ENCODE measurements at regions not wholly inside any gene's neighbourhood (a gene's known extent, or its start where the extent isn't known, plus 50 kb on each side); places are given as distances from the start of the nearest gene placed in this dataset.

DNA sequence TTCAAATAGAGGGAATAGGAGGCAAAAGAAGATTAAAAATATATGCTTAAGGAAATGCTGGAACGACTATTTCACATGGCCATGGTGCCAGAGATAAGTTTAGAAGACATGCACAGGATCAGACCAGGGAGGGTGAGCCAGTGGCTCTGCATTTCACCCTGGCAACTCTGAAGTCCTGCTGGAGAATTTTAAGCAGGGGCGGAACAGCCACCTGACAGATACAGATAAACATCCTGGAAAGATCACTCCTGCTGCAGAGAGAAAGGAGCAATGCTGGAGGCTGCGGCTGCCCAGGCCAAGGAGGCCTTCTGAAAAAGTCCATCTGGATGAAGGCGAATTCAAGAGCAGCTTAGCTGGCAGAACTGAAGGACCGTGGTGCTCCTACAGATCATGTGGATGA is 755.9 kb downstream of the RNF144A start:
- Mint-ChIP-seq H3K27ac (no peak overlapping the region), H3K36me3 (ENCODE audit: insufficient read depth in 1 of 3, low read depth in 3 of 3) (peaks cover 0 to 18% (median 4%) of the 10 kb centered on the region in 3 experiments; a peak in 4 of 7 replicates), H3K9me3 (peaks cover 0 to 13% of the 10 kb centered on the region in 2 experiments; a peak in 3 of 5 replicates), H3K4me3 (no peak overlapping the region), H3K27me3 (ENCODE audit: low read depth) (peaks cover 2% of the 10 kb centered on the region), H3K4me1 (peaks cover 13 to 24% of the 10 kb centered on the region in 2 experiments)
- no peaks in the 10 kb centered on the region for H3K9me3 ChIP-seq (ENCODE audit: control insufficient read depth, low read depth, low read length)
- no peaks in the 10 kb centered on the region for H3K79me2 ChIP-seq (ENCODE audit: insufficient read depth, low read length)
- H2BK15ac ChIP-seq (ENCODE audit: low read depth, low read length), result no peak overlapping the region
- no peak overlapping the region for H2AK5ac ChIP-seq (ENCODE audit: insufficient read length, low read length)
- no peak overlapping the region for H3K4ac ChIP-seq (ENCODE audit: low read depth, low read length)
- H3K23me2 ChIP-seq (ENCODE audit: insufficient read length, low read depth, low read length, poor library complexity, severe bottlenecking), result no peaks in the 10 kb centered on the region
- WGBS (ENCODE audit: extremely low coverage, insufficient read length, low lambda C conversion rate), result no CpG with 5 or more reads among the region's 5 CpGs
- no peak overlapping the region for H3K14ac ChIP-seq (ENCODE audit: insufficient read depth, low read length)
- H4K20me1 ChIP-seq (ENCODE audit: control insufficient read depth, insufficient read depth, insufficient read length), result no peaks in the 10 kb centered on the region
- H3K56ac ChIP-seq (ENCODE audit: insufficient read length, low read depth, low read length), result no peak overlapping the region
- no peak overlapping the region for H4K8ac ChIP-seq (replicated peaks; ENCODE audit: insufficient read length, low read depth, low read length)
- no peak overlapping the region for H3K4me2 ChIP-seq (ENCODE audit: insufficient read depth, insufficient read length, low read length)
- H2BK5ac ChIP-seq (ENCODE audit: insufficient read length, low read length), result no peak overlapping the region
- 0 out of 2 replicates have a peak, but pooled peaks cover 4% of the 10 kb centered on the region for H3K4me1 ChIP-seq (ENCODE audit: insufficient read depth, low read length)
- H3K79me1 ChIP-seq (ENCODE audit: insufficient read depth, low read depth, low read length, poor library complexity, severe bottlenecking), result no peaks in the 10 kb centered on the region
- no peak for DNase-seq
- no peak overlapping the region for H3K27ac ChIP-seq (ENCODE audit: insufficient read length, low read depth, low read length)
- H2AFZ ChIP-seq (ENCODE audit: low read length), result no peak overlapping the region
- H3K18ac ChIP-seq (ENCODE audit: insufficient read length, low read depth, low read length), result no peak overlapping the region
- no peak overlapping the region for H3K9ac ChIP-seq (ENCODE audit: extremely low read depth, insufficient read length, low read length)
- no peak overlapping the region for H2BK12ac ChIP-seq (ENCODE audit: insufficient read length, low read depth, low read length)
- no peak overlapping the region for H4K91ac ChIP-seq (ENCODE audit: insufficient read length, low read depth, low read length)
- H4K5ac ChIP-seq (ENCODE audit: insufficient read length, low read depth, low read length), result no peak overlapping the region
- H2BK20ac ChIP-seq (ENCODE audit: low read depth, low read length, poor library complexity, severe bottlenecking), result no peak overlapping the region
- H3K27me3 ChIP-seq (ENCODE audit: insufficient read depth, low read length), result no peaks in the 10 kb centered on the region
- H2BK120ac ChIP-seq (ENCODE audit: low read depth, low read length, poor library complexity, severe bottlenecking), result no peak overlapping the region
- no peak overlapping the region for H3T11ph ChIP-seq (ENCODE audit: low read length)
- H3K23ac ChIP-seq (ENCODE audit: insufficient read length, low read depth, low read length), result no peak overlapping the region
- TF ChIP-seq, protein P1, sequence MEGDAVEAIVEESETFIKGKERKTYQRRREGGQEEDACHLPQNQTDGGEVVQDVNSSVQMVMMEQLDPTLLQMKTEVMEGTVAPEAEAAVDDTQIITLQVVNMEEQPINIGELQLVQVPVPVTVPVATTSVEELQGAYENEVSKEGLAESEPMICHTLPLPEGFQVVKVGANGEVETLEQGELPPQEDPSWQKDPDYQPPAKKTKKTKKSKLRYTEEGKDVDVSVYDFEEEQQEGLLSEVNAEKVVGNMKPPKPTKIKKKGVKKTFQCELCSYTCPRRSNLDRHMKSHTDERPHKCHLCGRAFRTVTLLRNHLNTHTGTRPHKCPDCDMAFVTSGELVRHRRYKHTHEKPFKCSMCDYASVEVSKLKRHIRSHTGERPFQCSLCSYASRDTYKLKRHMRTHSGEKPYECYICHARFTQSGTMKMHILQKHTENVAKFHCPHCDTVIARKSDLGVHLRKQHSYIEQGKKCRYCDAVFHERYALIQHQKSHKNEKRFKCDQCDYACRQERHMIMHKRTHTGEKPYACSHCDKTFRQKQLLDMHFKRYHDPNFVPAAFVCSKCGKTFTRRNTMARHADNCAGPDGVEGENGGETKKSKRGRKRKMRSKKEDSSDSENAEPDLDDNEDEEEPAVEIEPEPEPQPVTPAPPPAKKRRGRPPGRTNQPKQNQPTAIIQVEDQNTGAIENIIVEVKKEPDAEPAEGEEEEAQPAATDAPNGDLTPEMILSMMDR (conservative IDR thresholded peaks at IDR 0.05), result no peak

Measured in H9 (cell line).